ENCODE measurements at regions not wholly inside any gene's neighbourhood (a gene's known extent, or its start where the extent isn't known, plus 50 kb on each side); places are given as distances from the start of the nearest gene placed in this dataset.

DNA sequence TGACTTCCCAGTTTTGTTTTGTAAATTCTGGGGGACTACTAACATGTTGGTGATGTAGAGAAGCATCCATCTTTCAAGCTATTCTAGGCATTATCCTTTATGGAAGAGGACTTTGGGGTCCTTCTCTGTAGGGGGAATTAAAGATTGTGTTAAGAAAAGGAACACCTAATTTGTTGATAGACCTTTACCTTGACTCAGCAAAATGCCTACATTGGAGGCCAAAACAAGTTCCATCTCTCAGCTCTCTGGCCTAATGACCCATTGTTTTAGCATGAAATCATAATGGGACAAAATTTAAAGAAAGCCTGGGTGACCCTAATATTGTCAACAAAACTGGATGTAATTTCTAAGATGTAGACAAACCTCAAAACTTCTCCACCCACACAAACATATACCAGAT lies 465.3 kb upstream of the SOX9 start:
- TF ChIP-seq, protein P1, sequence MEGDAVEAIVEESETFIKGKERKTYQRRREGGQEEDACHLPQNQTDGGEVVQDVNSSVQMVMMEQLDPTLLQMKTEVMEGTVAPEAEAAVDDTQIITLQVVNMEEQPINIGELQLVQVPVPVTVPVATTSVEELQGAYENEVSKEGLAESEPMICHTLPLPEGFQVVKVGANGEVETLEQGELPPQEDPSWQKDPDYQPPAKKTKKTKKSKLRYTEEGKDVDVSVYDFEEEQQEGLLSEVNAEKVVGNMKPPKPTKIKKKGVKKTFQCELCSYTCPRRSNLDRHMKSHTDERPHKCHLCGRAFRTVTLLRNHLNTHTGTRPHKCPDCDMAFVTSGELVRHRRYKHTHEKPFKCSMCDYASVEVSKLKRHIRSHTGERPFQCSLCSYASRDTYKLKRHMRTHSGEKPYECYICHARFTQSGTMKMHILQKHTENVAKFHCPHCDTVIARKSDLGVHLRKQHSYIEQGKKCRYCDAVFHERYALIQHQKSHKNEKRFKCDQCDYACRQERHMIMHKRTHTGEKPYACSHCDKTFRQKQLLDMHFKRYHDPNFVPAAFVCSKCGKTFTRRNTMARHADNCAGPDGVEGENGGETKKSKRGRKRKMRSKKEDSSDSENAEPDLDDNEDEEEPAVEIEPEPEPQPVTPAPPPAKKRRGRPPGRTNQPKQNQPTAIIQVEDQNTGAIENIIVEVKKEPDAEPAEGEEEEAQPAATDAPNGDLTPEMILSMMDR (conservative IDR thresholded peaks at IDR 0.05; ENCODE audit: low read depth in 2 of 2), result no peak
- TF ChIP-seq POLR2AphosphoS5 (IDR thresholded peaks at IDR 0.05; ENCODE audit: low read depth), result no peak

All from GM23338 (cell line).